GM11168 (cell line): ENCODE measurements at regions not wholly inside any gene's neighbourhood (a gene's known extent, or its start where the extent isn't known, plus 50 kb on each side); places are given as distances from the start of the nearest gene placed in this dataset.
"Not testable (repeated sequence)": the region's sequence is repeated elsewhere in the genome, so short reads cannot be mapped to it uniquely, and the experiment has no call there.

Source experiments
- in situ Hi-C: fragments of 300-500 bp; cut with MboI; formaldehyde crosslinking; loops from one replicate; pipeline ENCODE4 v1.12.0; 2022; ENCODE audit warnings: low sequenced_read_pairs; ENCODE audit not compliant: unreplicated experiment

- in situ Hi-C loops: not testable (repeated sequence)
Observed at GRCh38 chr1:120282744-120283464, 106.6 kb upstream of the SEC22B start.

- in situ Hi-C loops: not testable (repeated sequence)
Observed at GRCh38 chr1:120278259-120278610, 101.9 kb upstream of the SEC22B start.

GRCh38 chr1:120277428-120278258 lies 101.3 kb upstream of the SEC22B start:
- in situ Hi-C loops: not testable (repeated sequence)

- in situ Hi-C loops: not testable (repeated sequence)
Observed at GRCh38 chr1:120276710-120277109, 100.4 kb upstream of the SEC22B start.

GRCh38 chr1:120274438-120274837 lies 98.1 kb upstream of the SEC22B start:
- in situ Hi-C loops: not testable (repeated sequence)

- in situ Hi-C loops: not testable (repeated sequence)
Observed at GRCh38 chr1:120273363-120273762, 97.0 kb upstream of the SEC22B start.

- in situ Hi-C loops: not testable (repeated sequence)
Observed at GRCh38 chr1:120272242-120272641, 95.9 kb upstream of the SEC22B start.

- in situ Hi-C loops: not testable (repeated sequence)
Observed at GRCh38 chr1:120271561-120272221, 95.4 kb upstream of the SEC22B start.

- in situ Hi-C loops: not testable (repeated sequence)
Observed at GRCh38 chr1:120267894-120268551, 91.7 kb upstream of the SEC22B start.

GRCh38 chr1:120264564-120264963 lies 88.2 kb upstream of the SEC22B start:
- in situ Hi-C loops: not testable (repeated sequence)

- in situ Hi-C loops: not testable (repeated sequence)
Observed at GRCh38 chr1:120262791-120263751, 86.8 kb upstream of the SEC22B start.

- in situ Hi-C loops: not testable (repeated sequence)
Observed at GRCh38 chr1:120257778-120258105, 81.4 kb upstream of the SEC22B start.

GRCh38 chr1:120257064-120257777 lies 80.9 kb upstream of the SEC22B start:
- in situ Hi-C loops: not testable (repeated sequence)

- in situ Hi-C loops: not testable (repeated sequence)
Observed at GRCh38 chr1:120250756-120251155, 74.4 kb upstream of the SEC22B start.

- in situ Hi-C loops: loop anchor here (25.0 kb wide), 1 partner anchor 413 kb away; no protein-coding TSS in a partner anchor
Observed at GRCh38 chr1:120248726-120249427, 72.6 kb upstream of the SEC22B start.

- in situ Hi-C loops: loop anchor here (25.0 kb wide), 1 partner anchor 414 kb away; no protein-coding TSS in a partner anchor
Observed at GRCh38 chr1:120248203-120248602, 71.9 kb upstream of the SEC22B start.

- in situ Hi-C loops: loop anchor here (25.0 kb wide), 1 partner anchor 418 kb away; no protein-coding TSS in a partner anchor
Observed at GRCh38 chr1:120243867-120244266, 67.5 kb upstream of the SEC22B start.

GRCh38 chr1:120242582-120242981 lies 66.3 kb upstream of the SEC22B start:
- in situ Hi-C loops: loop anchor here (25.0 kb wide), 1 partner anchor 420 kb away; no protein-coding TSS in a partner anchor
